Astrocyte of the hippocampus (primary cell): ENCODE measurements at regions not wholly inside any gene's neighbourhood (a gene's known extent, or its start where the extent isn't known, plus 50 kb on each side); places are given as distances from the start of the nearest gene placed in this dataset.

Experiments used
- DNase-seq: peaks from one replicate; pipeline ENCODE4 v3.0.0; 2011; ENCODE audit warnings: low read depth, low spot score

GRCh38 chr16:73756289-73757178 is 540.1 kb upstream of the PSMD7 start:
- no peak for DNase-seq

- peak; percentile 19 for DNase-seq
These were observed 542.7 kb upstream of the PSMD7 start for GRCh38 chr16:73753931-73754330.

DNA sequence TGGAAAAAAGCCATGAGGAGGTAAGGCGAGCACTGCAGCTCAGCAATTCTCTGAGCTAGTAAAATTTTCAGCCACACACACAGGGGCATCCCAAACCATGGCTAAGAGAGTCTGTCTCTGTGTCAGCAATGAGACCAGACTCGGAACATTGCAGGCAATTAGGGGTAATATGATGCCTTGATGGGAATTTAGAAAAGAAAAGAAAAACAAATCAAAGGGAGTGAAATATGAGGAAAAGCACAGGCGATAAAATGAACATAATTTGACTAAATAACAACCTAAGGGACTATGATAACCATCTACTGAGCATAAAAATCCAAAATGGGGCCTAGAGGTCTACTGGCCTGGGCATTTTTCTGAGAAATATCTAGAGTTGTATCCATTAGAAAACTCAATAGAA is 546.0 kb upstream of the PSMD7 start:
- no peak for DNase-seq

DNA sequence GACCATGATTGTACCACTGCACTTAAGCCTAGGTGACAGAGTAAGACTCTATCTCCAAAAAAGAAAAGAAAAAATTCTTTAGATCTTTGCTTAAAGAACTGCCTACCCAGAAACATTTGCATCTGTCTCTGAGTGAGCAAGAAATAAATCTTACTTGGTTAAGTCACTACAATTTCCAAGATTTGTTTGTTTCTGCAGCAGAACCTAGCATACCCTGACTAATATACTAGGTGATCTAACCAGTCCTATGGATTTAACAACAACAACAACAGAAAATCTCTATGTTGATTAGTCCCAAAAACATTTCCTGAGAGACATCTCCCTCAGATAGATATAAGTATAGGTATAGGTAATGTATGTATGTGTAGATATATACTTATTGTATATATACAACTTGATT is 549.3 kb upstream of the PSMD7 start:
- DNase-seq, result no peak

DNA sequence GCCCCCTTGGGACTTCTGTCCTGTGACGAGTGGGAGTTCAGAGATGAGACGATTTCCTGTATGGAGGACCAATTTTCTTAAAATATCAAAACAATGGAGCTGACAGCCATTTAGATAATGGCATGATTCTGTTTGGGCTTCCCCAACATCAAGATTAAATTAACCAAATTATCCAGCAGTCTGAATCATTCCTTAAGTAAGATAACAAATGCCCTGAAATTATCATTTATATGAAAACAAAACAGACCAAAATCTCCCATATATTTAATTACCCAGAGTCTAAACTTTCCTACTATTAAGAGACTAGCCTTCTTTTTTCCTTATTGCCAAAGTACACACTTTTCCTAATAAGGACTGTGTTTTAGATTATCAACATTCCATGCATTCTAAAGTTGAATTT is 550.1 kb upstream of the PSMD7 start:
- DNase-seq, result no peak

DNA sequence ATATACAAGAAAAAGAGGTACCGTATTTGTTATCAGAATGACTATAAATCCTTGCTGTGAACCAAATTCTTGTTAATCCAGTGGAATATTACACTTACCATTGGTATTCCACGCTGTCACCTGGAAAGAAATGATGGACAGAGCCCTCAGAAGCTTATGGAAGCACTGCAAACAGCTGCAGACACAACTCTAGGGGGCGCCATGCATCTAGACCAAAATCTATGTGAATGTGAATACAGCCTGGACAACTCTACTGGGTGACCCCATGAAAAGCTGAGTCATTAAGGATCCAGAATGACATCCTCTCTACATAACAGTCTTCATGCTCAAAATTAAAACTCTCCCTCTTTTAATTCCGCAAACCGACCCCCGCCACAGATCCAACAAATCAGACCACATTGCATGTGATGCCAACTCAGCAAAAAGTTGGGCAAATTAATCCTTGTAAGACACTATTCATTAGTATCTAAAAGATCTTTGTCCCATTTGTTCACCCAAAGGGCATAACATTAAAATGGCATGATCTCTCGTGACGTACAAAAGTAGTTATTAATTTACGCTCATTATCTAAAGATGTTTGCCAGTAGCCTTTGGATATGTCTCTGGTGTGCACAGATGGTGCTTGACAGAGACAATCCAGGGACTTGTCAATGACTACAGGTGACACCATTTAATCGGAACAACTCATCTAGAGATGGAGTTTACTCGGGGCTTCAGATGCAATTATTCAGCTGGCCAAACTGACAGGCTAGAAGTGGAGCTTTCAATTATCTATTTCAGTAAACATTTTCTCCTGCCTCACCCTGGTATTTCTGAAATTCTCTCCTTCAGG is 552.7 kb upstream of the PSMD7 start:
- no peak for DNase-seq

- DNase-seq, result no peak
These were observed 557.4 kb upstream of the PSMD7 start for GRCh38 chr16:73739049-73739769.

DNA sequence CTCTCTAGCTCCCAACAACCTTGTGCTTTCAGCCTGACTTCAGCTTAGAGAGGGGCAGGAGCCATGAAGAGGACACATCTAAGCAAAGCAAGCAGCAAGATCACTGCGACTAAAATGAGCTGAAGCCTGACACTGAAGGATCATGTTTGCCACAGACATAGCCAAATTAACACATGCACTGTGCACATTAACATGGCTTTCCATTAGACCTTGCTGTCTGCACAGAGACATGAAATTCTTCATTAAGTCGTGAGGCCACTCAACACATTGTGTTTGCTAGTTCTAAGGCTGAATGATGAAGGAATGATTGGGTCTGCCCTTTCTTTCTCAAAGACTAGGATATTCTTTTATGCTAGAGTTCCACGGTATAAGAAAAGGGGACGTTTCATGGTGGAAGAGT is 558.3 kb upstream of the PSMD7 start:
- DNase-seq, result no peak

DNA sequence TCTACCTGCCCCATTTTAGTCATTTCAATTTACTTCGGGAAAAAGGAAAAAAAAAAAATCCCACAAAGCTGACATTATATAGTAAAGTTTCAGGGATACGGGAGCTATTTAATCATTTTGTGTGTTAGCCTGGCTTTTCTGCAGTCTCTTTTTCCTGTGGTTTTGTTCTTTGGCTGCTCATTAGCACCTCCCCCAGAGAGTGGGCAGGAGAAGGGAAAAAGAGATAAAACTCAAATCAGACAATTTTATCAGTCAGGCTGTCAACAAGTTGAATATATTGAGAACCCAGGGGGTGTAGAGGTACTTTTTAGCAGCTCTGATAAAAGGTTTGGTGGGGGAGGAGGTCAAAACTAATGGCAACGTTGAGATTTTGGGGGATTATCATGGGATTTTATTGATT is 559.0 kb upstream of the PSMD7 start:
- DNase-seq, result no peak

DNA sequence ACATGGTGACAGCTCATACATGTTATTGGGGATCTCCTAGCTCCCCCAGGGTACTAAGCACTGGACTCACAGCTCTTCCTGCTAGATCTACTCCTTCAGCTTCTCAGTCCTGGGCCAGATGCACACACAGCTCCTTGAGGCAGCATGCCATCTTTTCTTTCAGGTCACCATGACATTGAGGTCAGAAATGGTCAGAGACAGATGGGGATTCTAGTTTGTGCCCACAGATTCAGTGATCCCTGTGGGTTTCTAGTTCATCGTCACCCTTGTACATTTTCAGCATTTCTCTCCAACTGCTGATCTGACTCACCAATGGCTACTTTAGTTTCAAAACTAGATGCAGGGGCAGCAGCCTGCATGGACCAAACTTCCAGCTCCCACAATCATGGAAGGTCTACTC is 560.7 kb upstream of the PSMD7 start:
- DNase-seq, result no peak

- peak; percentile 42 for DNase-seq
These were observed 561.6 kb upstream of the PSMD7 start for GRCh38 chr16:73735018-73735417.

DNA sequence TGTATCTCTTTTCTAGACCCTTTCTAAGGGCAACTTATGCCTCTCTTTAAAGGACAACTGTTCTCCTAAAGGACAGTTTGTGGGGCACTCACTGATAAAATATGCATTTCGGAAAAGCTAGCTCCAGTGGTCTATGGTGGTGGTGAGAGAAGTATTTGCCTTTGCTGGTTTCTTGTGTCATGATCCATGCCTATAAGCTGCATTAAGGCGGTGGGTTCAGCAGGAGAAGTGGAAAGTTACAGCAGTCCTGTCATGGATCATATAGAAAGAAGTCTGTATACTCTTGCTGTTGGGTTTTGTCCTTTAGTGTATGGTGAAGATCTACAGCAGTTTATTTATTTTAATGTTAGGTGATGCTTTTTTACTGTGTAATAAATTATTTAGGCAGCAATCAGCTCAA is 563.9 kb upstream of the PSMD7 start:
- no peak for DNase-seq

DNA sequence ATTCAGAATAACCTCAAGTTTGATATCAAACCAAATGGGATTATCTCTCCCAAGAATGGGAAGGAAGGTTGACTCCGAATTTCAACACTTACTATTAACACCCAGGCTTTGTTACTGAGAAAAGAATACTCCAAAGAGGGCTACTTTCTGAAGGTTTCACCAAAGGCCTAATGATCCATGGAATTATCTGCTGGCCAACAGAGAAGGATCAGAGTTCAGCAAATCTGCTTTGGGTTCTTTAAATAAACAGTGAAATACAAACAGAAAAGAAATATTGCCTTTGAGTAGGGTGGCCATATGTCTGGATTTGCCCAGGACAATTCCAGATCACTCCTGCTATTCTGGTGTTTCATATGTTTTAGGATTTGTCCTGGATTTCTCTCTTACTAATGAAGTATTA is 564.5 kb upstream of the PSMD7 start:
- no peak for DNase-seq

DNA sequence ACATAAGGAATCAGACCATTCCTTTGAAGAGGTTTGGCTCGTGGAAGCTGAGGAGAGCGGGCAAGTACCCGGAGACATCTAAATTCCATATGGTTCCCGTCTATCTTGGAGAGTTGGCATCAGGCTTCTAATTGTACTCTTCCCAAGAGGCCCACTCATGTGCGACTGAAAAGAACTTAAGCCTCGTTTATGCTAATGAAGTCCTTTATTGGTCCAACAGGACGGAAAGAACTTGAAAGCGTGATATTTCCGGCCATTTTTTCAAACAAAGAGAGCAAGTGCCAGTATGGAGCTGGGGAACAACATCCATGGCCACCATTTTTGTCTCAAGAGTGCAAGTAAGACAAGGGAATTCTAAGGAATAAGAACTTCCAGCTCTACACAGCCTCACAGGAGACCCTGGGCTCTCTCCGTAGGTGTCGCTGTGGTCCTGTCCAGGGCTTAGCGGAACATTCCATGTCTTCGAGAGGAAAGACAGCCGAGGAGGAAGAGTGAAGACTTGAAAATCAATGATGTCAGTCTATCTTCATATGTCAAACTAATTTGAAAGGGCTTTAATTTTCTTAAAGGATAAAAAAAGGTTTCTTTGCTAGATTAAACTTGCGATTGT is 566.0 kb upstream of the PSMD7 start:
- no peak for DNase-seq

- no peak for DNase-seq
These were observed 571.5 kb upstream of the PSMD7 start for GRCh38 chr16:73725156-73725555.

GRCh38 chr16:73724503-73724902 is 572.1 kb upstream of the PSMD7 start:
- DNase-seq, result peak; percentile 6

- peak; percentile 46 for DNase-seq
These were observed 579.2 kb upstream of the PSMD7 start for GRCh38 chr16:73717266-73717974.

GRCh38 chr16:73714976-73715375 is 581.6 kb upstream of the PSMD7 start:
- DNase-seq, result no peak

DNA sequence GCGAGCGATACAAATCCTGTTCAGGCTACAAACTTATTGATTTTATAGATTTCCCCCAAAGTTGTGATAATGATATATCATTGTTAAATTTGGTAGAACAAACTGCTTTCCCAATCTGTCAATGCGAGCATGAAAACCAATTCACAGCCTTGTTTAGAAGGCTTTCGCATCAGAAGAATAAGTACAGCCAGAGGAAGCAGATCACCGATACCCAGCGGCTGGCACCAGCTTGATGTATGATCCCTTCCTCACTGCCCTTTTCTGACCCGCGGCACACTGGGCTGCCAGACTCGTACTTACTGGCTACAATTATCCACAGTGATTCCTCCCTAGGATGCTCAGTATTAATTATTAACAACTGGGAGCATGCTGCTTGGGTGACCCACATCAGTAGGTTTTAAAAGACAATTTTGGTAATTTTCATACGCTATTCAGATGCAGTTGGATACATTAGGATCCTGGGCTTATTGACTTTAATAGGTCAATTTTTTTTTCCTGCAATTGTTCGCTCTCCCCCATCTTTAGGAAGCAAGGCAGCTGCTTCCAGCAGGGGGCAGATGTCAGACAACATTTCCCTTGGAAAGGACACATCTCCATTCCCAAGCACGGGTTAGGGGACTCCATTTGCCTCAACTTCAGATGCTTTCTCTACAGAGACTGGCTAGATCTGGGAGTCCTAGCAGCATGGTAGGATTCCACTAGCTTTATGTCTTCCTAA is 582.7 kb upstream of the PSMD7 start:
- no peak for DNase-seq

DNA sequence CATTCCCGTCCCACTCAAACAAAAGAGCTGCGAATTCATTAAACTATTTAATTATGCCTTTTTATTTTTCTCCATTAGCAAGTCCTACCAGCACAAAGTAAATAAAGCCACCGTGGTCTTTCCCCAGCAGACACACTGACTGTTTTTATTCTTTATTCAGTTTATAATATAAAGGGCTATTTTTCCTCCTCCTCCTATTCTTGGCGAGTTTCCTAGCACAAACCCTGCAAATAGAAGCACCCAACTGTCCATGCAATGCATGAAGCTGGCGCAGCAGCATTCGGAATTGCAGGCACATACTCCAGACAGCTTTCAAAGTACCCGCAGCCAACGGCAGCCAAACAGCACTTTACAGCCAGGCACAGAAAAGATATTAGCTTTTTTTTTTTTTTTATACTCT is 583.4 kb upstream of the PSMD7 start:
- peak; percentile 26 for DNase-seq
